Chondrocyte (in vitro differentiated cells): ENCODE measurements at regions not wholly inside any gene's neighbourhood (a gene's known extent, or its start where the extent isn't known, plus 50 kb on each side); places are given as distances from the start of the nearest gene placed in this dataset.

Experiments
- DNase-seq: peaks from one replicate; pipeline ENCODE4 v3.0.0; 2021; ENCODE audit warnings: mixed read lengths, low spot score
- H3K27ac Mint-ChIP-seq: one replicate; pipeline ENCODE4 v1.8.0; 2021; ENCODE audit warnings: mild to moderate bottlenecking, moderate library complexity, mixed read lengths; ENCODE audit not compliant: unreplicated experiment
- H3K27me3 Mint-ChIP-seq: 2 replicates; pipeline ENCODE4 v1.8.0; 2021; ENCODE audit warnings: low read depth, mixed read lengths
- H3K36me3 Mint-ChIP-seq: 2 replicates; pipeline ENCODE4 v1.8.0; 2021; ENCODE audit warnings: low read depth, mixed read lengths
- H3K4me1 Mint-ChIP-seq: 2 replicates; pipeline ENCODE4 v1.8.0; 2021; ENCODE audit warnings: low read depth, mild to moderate bottlenecking, mixed read lengths
- H3K4me3 Mint-ChIP-seq: one replicate; pipeline ENCODE4 v1.8.0; 2021; ENCODE audit warnings: mild to moderate bottlenecking, moderate library complexity, mixed read lengths; ENCODE audit not compliant: unreplicated experiment
- H3K9me3 Mint-ChIP-seq: 2 replicates; pipeline ENCODE4 v1.8.0; 2021; ENCODE audit warnings: low read depth, mixed read lengths
- TF ChIP-seq, protein P1 (sequence below): fragments of 200-600 bp; sonication (generic); IDR thresholded peaks from 2 replicates; pipeline ENCODE4 v1.5.0; 2021; ENCODE audit warnings: antibody characterized with exemption, mild to moderate bottlenecking, moderate library complexity

DNA sequence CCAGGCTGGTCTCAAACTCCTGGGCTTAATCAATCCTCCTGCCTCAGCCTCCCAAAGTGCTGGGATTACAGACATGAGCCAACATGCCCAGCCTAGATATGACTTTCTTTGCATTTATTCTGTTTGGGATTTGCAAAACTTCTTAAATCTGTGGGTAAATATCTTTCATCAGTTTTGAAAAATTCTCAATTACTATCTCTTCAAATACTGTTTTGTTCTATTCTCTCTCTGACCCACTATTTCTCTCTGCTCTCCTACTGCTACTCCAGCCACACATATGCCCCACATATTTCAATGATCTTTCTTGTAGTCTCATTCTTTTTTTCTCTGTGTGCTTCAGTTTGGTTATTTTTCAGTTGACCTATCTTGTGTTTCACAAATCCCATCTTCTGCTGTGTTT, 205.1 kb downstream of the CHIC2 start:
- TF ChIP-seq, protein P1, sequence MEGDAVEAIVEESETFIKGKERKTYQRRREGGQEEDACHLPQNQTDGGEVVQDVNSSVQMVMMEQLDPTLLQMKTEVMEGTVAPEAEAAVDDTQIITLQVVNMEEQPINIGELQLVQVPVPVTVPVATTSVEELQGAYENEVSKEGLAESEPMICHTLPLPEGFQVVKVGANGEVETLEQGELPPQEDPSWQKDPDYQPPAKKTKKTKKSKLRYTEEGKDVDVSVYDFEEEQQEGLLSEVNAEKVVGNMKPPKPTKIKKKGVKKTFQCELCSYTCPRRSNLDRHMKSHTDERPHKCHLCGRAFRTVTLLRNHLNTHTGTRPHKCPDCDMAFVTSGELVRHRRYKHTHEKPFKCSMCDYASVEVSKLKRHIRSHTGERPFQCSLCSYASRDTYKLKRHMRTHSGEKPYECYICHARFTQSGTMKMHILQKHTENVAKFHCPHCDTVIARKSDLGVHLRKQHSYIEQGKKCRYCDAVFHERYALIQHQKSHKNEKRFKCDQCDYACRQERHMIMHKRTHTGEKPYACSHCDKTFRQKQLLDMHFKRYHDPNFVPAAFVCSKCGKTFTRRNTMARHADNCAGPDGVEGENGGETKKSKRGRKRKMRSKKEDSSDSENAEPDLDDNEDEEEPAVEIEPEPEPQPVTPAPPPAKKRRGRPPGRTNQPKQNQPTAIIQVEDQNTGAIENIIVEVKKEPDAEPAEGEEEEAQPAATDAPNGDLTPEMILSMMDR: no peak
- no peaks in the 10 kb centered on the region for H3K36me3 Mint-ChIP-seq
- no peak overlapping the region for H3K4me3 Mint-ChIP-seq
- DNase-seq: no peak
- no peaks in the 10 kb centered on the region for H3K27me3 Mint-ChIP-seq
- H3K27ac Mint-ChIP-seq: no peak overlapping the region
- H3K9me3 Mint-ChIP-seq: peaks cover 3% of the 10 kb centered on the region
- peaks cover 48% of the 10 kb centered on the region for H3K4me1 Mint-ChIP-seq

DNA sequence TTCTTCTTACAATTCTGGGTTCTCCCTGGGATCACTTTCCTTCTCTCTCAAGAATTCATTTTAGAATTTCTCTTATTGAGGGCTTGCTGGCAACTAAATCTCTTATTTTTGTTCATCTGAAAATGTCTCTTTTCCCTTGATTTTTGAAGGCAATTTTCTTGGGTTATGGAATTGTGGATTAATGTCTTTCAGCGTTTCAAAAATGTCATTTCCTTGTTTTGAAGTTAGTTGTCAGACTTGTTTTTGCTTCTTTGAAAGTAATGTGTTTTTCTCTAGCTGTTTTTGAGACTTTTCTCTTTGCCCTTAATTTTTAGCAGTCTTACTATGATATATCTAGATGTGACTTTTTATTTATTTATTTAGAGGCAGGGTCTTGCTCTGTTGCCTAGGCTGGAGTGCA, 205.7 kb downstream of the CHIC2 start:
- TF ChIP-seq, protein P1: no peak
- DNase-seq: no peak
- no peak overlapping the region for H3K4me3 Mint-ChIP-seq
- no peaks in the 10 kb centered on the region for H3K27me3 Mint-ChIP-seq
- peaks cover 45% of the 10 kb centered on the region for H3K4me1 Mint-ChIP-seq
- peaks cover 3% of the 10 kb centered on the region for H3K9me3 Mint-ChIP-seq
- H3K27ac Mint-ChIP-seq: no peak overlapping the region
- H3K36me3 Mint-ChIP-seq: no peaks in the 10 kb centered on the region

DNA sequence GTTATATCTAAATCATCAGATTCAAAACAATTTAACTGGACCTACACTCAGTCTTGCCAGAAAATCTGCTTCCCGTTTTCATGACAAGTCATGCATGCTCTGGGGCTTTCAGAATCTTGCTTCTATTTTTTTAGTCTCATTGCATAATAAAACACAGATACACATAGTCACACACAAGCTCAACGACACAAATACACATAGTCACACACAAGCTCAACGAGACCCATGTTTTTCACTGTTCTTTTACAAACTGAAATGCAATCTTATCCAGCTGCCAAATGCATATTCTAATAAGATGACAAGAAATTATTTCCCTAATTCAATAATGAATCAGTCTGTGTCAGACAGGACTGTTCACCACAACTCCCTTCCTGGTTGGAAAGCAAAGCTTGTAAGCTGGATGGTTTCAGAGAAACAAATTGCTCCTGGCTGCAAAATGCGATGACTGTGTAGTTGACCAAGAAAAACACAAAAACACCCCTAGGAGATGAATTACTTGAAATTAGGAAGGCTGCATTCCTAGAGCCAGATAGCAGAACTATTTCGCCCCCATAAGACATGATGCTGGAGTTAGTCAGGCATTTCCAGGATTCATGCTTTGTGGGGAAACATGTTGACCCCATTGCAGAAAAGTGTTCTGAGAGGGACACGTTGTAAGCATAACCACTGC, 208.7 kb downstream of the CHIC2 start:
- H3K9me3 Mint-ChIP-seq: peaks cover 3% of the 10 kb centered on the region
- TF ChIP-seq, protein P1: no peak
- no peaks in the 10 kb centered on the region for H3K36me3 Mint-ChIP-seq
- H3K4me1 Mint-ChIP-seq: peaks cover 39% of the 10 kb centered on the region
- no peaks in the 10 kb centered on the region for H3K27me3 Mint-ChIP-seq
- H3K27ac Mint-ChIP-seq: peak overlapping the region; percentile 28
- DNase-seq: no peak
- no peak overlapping the region for H3K4me3 Mint-ChIP-seq

DNA sequence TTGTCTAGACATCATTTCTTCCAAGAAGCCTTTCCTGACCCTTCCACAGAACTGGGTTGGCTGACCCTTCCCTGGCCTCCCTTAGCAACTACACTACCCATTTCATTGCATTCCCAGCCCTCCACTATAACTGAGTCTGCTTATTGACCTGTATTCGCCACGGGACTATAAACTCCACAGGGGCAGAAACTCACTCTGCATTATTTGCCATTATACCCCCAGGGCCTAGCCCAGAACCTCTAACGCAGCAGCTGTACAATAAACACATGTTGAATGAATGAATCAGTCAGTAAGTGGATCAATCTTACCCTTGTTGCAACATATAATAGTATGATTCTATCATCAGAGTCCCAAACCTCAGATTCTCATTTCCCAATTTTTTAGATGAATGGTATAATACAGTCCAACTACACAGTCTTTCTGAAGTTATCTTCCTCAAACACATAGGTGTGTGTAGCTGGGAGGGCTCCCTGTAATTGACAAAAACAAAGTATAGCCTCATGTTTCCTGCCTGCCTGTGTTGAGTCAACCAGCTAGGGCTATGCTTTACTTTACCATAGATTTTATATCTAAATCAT, 209.3 kb downstream of the CHIC2 start:
- peaks cover 3% of the 10 kb centered on the region for H3K9me3 Mint-ChIP-seq
- peaks cover 39% of the 10 kb centered on the region for H3K4me1 Mint-ChIP-seq
- TF ChIP-seq, protein P1: no peak
- DNase-seq: no peak
- no peaks in the 10 kb centered on the region for H3K27me3 Mint-ChIP-seq
- H3K36me3 Mint-ChIP-seq: no peaks in the 10 kb centered on the region
- H3K27ac Mint-ChIP-seq: no peak overlapping the region
- H3K4me3 Mint-ChIP-seq: no peak overlapping the region

DNA sequence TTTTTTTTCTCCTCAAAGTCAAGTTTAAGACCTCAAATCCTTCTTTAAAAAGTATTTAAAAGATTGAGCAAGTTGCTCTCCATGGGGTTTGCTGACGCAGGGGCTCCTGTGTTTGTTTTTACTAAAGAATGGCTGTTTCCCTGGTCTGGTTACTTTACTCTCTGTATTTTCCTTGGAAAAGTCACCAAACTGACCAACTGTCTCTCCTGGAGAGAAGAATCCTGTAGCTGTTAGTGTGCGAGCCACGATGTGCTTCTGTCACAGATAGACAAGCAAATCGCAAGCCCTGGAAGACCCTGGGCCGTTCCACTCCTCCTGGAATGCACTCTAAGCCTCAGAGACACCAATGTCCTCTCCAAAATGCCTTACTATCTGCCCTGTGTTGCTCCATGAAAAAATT, 212.1 kb downstream of the CHIC2 start:
- no peak for DNase-seq
- H3K27me3 Mint-ChIP-seq: no peaks in the 10 kb centered on the region
- H3K36me3 Mint-ChIP-seq: no peaks in the 10 kb centered on the region
- peak overlapping the region; percentile 2 for H3K4me3 Mint-ChIP-seq
- no peaks in the 10 kb centered on the region for H3K9me3 Mint-ChIP-seq
- H3K4me1 Mint-ChIP-seq: peaks cover 42% of the 10 kb centered on the region
- peak overlapping the region; percentile 28 for H3K27ac Mint-ChIP-seq
- TF ChIP-seq, protein P1: no peak
